ENCODE measurements at regions not wholly inside any gene's neighbourhood (a gene's known extent, or its start where the extent isn't known, plus 50 kb on each side); places are given as distances from the start of the nearest gene placed in this dataset.

- Histone ChIP-seq H3K9me3 (peaks cover 0 to 6% (median 0%) of the 10 kb centered on the region in 3 donors), H3K4me1 (no peaks in the 10 kb centered on the region), H3K27ac (no peak overlapping the region), H3K27me3 (no peaks in the 10 kb centered on the region), H3K4me3 (no peak overlapping the region), H3K36me3 (no peaks in the 10 kb centered on the region)
- 80 to 86% methylated on average over 1 to 7 of the region's 20 CpGs for WGBS, 2 donors
- no peak for DNase-seq
- TF ChIP-seq CTCF (IDR thresholded peaks at IDR 0.05) (no peak), POLR2A (IDR thresholded peaks at IDR 0.05) (no peak)
- intact Hi-C loops (cut with DNase I): no loop called here
Observed at GRCh38 chr1:187551061-187551460, 722.3 kb downstream of the PLA2G4A start.

- no peak overlapping the region for H3K4me3 ChIP-seq
- no peaks in the 10 kb centered on the region for H3K27me3 ChIP-seq
- 71% methylated on average over 2 of the region's 3 CpGs; no CpG with 5 or more reads in 1 of the 2 donors for WGBS, 2 donors
- H3K4me1 ChIP-seq: no peaks in the 10 kb centered on the region
- H3K9me3 ChIP-seq: no peaks in the 10 kb centered on the region
- intact Hi-C loops (cut with DNase I): no loop called here
- no peaks in the 10 kb centered on the region for H3K36me3 ChIP-seq
- no peak overlapping the region for H3K27ac ChIP-seq
- DNase-seq: no peak
- TF ChIP-seq CTCF (IDR thresholded peaks at IDR 0.05): no peak
- no peak for TF ChIP-seq POLR2A (IDR thresholded peaks at IDR 0.05)
Observed at GRCh38 chr1:187563191-187563590, 734.4 kb downstream of the PLA2G4A start.

- DNase-seq: no peak
- Histone ChIP-seq H3K4me1 (no peaks in the 10 kb centered on the region), H3K4me3 (no peak overlapping the region), H3K27ac (no peak overlapping the region), H3K36me3 (no peaks in the 10 kb centered on the region), H3K27me3 (no peaks in the 10 kb centered on the region), H3K9me3 (no peaks in the 10 kb centered on the region)
- intact Hi-C loops (cut with DNase I): no loop called here
- 56 to 65% methylated on average over 1 of the region's 1 CpG for WGBS, 2 donors
- no peak for TF ChIP-seq CTCF (IDR thresholded peaks at IDR 0.05)
- TF ChIP-seq POLR2A (IDR thresholded peaks at IDR 0.05): no peak
Observed at GRCh38 chr1:187566354-187566753, 737.6 kb downstream of the PLA2G4A start.

GRCh38 chr1:187568067-187568466, 739.3 kb downstream of the PLA2G4A start:
- no peak overlapping the region for H3K4me3 ChIP-seq
- TF ChIP-seq POLR2A (IDR thresholded peaks at IDR 0.05): no peak
- no peak for TF ChIP-seq CTCF (IDR thresholded peaks at IDR 0.05)
- intact Hi-C loops (cut with DNase I): no loop called here
- H3K9me3 ChIP-seq: no peaks in the 10 kb centered on the region
- no peaks in the 10 kb centered on the region for H3K4me1 ChIP-seq
- H3K27ac ChIP-seq: no peak overlapping the region
- no peaks in the 10 kb centered on the region for H3K27me3 ChIP-seq
- WGBS, 2 donors: 69 to 76% methylated on average over 2 of the region's 2 CpGs
- H3K36me3 ChIP-seq: no peaks in the 10 kb centered on the region
- no peak for DNase-seq

GRCh38 chr1:187570166-187570565, 741.4 kb downstream of the PLA2G4A start:
- H3K27ac ChIP-seq: no peak overlapping the region
- no peaks in the 10 kb centered on the region for H3K9me3 ChIP-seq
- no peaks in the 10 kb centered on the region for H3K27me3 ChIP-seq
- TF ChIP-seq CTCF (IDR thresholded peaks at IDR 0.05) (no peak), POLR2A (IDR thresholded peaks at IDR 0.05) (no peak)
- H3K4me3 ChIP-seq: no peak overlapping the region
- intact Hi-C loops (cut with DNase I): no loop called here
- WGBS, 2 donors: 90 to 93% methylated on average over 2 of the region's 2 CpGs
- no peaks in the 10 kb centered on the region for H3K4me1 ChIP-seq
- DNase-seq: no peak
- H3K36me3 ChIP-seq: no peaks in the 10 kb centered on the region

Measured in esophagus squamous epithelium (tissue), 5 donors.